ENCODE measurements at regions not wholly inside any gene's neighbourhood (a gene's known extent, or its start where the extent isn't known, plus 50 kb on each side); places are given as distances from the start of the nearest gene placed in this dataset.

DNA sequence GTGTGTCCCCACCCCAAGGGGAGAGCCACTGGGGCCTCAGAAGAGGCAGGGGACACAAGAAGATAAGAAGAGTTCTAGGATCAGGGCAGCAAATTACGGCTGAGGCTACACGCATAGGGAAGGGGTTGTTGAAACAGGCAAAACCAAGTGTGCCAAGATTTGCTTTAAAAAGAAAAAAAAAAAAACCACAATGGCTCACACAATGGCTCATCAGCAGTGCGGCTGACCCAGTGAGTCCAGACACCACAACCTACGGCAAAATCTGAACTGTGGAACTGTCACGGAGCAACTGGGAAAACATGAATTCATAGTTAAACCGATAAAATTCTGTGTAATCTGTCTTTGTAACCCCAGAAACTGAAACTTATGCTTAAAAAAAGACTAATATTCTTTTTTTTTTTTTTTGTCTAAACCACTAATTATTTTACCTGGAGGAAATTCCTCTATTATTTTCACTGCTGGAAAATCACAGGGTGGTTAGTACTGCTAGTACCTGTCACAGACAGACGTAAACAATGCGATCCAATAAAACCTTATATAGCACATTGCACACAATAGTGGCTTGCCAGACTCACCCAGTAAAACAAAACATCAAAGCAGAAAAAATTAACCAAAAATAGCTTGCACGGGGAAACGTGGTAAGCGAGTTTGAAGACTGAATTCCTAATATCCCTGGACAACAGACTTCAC, 325.4 kb upstream of the TSHZ3 start:
- no peak overlapping the region for H3K4me3 ChIP-seq (ENCODE audit: control insufficient read depth, low read depth, low read length)
- DNase-seq (ENCODE audit: low read depth): peak; percentile 45

DNA sequence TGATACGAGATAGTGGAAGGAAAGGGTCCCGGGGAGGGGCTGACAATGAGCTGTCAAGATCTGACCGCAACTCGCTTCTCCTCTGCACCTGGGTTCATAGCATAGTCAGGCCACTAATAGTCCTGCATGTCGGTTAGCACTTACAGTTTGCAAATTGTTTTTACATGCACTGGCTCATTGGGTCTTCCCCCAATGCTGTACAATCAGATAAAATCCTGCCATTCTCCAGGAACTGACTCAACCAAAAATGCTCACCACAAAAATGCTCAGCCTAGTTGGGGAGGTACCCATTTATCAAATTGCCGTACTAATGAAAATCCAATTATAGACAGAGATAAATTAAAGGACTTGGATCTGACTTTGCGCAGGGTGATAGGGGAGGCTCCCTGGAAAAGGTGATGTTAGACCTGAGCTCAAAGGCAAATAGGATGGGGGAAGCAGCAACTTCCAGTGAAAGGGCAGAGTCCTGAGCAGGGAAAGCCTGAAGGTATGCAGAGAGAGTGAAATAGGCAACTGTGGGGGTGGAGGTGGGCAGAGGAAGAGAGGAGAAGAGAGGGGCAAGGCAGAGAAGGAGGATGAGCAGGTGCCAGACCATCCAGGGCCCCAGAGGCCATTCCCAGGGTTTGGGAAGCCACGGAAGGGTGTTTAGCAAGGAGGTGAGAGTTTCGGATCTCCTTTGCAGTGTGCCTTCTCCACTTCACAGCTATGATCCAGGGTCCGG, 326.1 kb upstream of the TSHZ3 start:
- peak; percentile 28 for DNase-seq (ENCODE audit: low read depth)
- no peak overlapping the region for H3K4me3 ChIP-seq (ENCODE audit: control insufficient read depth, low read depth, low read length)
- TF ChIP-seq, protein P1, sequence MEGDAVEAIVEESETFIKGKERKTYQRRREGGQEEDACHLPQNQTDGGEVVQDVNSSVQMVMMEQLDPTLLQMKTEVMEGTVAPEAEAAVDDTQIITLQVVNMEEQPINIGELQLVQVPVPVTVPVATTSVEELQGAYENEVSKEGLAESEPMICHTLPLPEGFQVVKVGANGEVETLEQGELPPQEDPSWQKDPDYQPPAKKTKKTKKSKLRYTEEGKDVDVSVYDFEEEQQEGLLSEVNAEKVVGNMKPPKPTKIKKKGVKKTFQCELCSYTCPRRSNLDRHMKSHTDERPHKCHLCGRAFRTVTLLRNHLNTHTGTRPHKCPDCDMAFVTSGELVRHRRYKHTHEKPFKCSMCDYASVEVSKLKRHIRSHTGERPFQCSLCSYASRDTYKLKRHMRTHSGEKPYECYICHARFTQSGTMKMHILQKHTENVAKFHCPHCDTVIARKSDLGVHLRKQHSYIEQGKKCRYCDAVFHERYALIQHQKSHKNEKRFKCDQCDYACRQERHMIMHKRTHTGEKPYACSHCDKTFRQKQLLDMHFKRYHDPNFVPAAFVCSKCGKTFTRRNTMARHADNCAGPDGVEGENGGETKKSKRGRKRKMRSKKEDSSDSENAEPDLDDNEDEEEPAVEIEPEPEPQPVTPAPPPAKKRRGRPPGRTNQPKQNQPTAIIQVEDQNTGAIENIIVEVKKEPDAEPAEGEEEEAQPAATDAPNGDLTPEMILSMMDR (conservative IDR thresholded peaks at IDR 0.05; ENCODE audit: control insufficient read depth, insufficient read depth, low read depth, low read length): no peak

More for the DNA sequence above, 325.4 kb upstream of the TSHZ3 start:
- TF ChIP-seq, protein P1 (conservative IDR thresholded peaks at IDR 0.05; ENCODE audit: control insufficient read depth, insufficient read depth, low read depth, low read length): no peak

DNA sequence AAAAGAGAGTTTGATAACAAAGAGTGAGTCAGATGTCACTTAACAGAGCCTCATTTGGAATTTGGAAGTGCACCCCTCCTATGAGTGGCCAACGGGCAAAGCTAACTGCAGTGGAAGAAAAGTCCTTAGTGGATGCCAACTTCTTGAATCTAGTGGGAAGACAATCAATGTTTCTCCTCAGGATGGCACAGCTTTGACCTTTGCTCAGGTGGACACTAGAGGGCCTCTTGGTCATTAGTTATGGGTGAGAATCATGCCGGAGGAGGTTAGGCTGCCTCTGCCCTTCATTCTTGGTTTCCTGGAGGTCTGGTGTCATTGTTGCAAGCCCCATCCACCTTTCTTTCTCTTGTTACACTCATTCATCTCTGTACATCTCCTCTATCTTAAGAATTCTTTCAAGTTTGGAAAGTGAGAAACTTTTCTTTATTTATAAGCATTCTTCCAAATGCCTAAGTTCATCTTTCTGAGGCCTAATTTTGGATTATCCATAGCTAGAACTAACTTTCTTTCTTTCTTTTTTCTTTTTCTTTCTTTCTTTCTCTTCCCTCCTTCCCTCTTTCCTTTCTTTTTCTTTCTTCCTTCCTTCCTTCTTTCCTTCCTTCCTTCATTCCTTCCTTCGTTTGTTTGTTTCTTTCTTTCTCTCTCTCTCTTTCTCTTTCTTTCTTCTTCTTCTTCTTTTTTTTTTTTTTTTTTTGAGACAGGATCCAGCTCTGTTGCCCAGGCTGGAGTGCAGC, 327.2 kb upstream of the TSHZ3 start:
- peak; percentile 1 for DNase-seq (ENCODE audit: low read depth)
- H3K4me3 ChIP-seq (ENCODE audit: control insufficient read depth, low read depth, low read length): no peak overlapping the region
- TF ChIP-seq, protein P1 (conservative IDR thresholded peaks at IDR 0.05; ENCODE audit: control insufficient read depth, insufficient read depth, low read depth, low read length): peak; percentile 22

DNA sequence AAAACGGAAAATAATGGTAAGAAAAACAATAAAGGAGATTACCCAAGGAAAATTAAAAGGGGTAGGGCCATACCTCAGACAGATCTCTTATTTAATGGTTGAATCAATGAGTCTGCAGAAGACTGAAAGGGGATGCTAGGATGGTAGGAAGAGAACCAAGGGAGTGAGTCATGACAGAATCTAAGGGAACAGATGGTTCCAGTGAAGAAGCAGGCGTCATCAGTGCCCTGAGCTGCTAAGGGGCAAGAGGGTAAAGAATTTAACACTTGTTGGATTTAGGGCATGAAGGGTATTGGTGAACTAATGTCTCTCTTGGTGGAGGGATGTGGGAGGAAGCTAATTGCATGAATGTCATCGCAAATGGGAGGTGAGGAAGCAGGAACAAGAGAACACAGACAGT, 329.2 kb upstream of the TSHZ3 start:
- DNase-seq (ENCODE audit: low read depth): peak; percentile 18
- H3K4me3 ChIP-seq (ENCODE audit: control insufficient read depth, low read depth, low read length): no peak overlapping the region
- TF ChIP-seq, protein P1 (conservative IDR thresholded peaks at IDR 0.05; ENCODE audit: control insufficient read depth, insufficient read depth, low read depth, low read length): no peak

DNA sequence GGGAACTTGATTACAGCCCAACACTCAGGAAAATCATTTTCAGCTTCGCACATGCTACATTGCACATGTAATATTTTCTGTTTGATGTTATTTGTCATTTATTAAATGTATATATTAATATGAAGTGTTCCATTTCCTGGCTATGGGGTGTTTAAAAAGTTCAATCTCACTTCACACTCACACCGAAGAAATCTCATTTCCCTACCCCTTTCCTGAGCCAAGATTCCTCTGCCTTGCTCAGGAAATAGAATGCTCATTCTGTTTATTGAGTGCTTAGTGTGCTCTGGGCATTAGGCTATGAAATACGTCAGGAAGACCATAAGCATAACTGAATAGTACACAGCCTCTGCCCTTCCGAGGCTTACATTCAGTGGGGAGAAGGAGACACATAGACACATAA, 331.9 kb upstream of the TSHZ3 start:
- no peak for DNase-seq (ENCODE audit: low read depth)
- no peak overlapping the region for H3K4me3 ChIP-seq (ENCODE audit: control insufficient read depth, low read depth, low read length)
- TF ChIP-seq, protein P1 (conservative IDR thresholded peaks at IDR 0.05; ENCODE audit: control insufficient read depth, insufficient read depth, low read depth, low read length): no peak

- DNase-seq (ENCODE audit: low read depth): no peak
- H3K4me3 ChIP-seq (ENCODE audit: control insufficient read depth, low read depth, low read length): no peak overlapping the region
- TF ChIP-seq, protein P1 (conservative IDR thresholded peaks at IDR 0.05; ENCODE audit: control insufficient read depth, insufficient read depth, low read depth, low read length): no peak
Measured at GRCh38 chr19:31693131-31693932, 344.1 kb upstream of the TSHZ3 start.

Measured in fibroblast of mammary gland (primary cell).